ENCODE measurements at regions not wholly inside any gene's neighbourhood (a gene's known extent, or its start where the extent isn't known, plus 50 kb on each side); places are given as distances from the start of the nearest gene placed in this dataset.

- no peak for DNase-seq (ENCODE audit: low read depth in 2 of 2)
Measured at GRCh38 chr6:67391955-67392354, 1243.1 kb upstream of the ADGRB3 start.

DNA sequence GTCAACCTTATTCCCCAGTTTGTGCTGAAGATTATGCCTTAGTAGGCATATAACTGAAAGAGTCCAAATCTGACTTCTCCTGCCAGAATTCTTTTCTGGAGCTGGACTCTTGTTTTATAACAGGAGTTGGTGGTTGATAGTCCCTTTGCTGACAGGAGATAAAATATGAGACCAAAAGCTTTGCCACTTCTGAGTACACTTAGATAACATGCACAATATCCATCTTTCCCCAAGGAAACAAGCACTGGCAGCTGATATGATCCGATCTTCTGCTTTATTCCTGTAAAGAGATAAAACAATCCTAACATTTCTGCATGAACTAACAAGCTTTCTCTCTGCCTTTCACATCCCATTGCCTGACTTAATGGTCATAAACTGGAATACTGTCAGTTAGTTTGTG is 1265.4 kb upstream of the ADGRB3 start:
- no peak for DNase-seq (ENCODE audit: low read depth in 2 of 2)

DNA sequence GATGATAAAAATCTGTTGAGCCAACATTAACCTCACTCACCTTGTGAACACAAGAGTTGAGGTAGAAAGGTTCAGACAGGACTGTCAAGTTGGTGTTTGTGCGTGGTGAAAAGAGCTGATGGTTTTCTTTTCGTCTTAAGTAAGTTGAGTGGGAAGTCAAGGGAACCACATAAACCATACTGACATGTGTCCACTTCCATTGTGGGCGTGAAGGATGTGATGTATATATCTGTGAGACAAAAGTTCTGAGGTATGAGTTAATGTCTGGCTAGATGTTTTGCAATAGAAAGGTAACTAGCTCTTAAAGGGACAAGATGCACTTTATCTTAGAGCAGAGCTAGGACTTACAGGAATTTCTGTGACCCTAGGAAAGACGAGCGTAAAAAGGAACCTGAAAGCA is 1272.1 kb upstream of the ADGRB3 start:
- no peak for DNase-seq (ENCODE audit: low read depth in 2 of 2)

DNA sequence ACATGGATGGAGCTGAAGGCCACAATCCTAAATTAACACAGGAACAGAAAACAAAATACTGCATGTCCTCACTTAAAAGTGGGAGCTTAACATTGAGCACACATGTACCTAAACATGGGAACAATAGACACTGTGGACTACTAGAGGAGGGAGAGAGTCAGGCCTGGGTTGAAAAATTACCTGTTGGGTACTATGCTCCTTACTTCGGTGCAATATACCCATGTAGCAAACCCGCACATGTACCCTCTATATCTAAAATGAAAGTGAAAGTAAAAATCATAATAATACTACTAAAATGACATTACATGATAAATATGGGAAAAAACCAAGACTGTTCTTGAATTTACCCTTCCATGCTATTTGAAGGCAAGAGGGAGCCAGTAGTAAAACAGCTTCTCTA is 1273.8 kb upstream of the ADGRB3 start:
- no peak for DNase-seq (ENCODE audit: low read depth in 2 of 2)

- DNase-seq (ENCODE audit: low read depth in 2 of 2) = no peak
Measured at GRCh38 chr6:67358241-67358640, 1276.8 kb upstream of the ADGRB3 start.

DNA sequence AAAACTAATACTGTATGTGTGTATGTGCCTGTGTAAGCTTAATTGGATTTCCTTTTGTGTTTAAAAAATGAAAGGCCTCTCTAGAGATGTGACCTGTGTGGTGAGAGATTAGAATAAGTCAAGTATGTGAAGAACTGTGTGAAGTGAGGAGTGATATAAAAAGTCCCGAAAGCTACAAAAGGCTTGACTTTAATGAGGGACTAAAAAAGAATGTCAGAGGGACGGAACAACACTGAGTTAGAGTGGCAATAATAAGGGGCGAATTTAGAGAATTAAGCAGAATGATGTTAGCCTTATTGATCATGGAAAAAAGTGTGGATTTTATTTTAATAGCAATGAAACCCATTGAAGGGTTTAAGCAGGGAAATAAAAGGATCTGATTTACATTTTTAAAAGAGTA is 1281.2 kb upstream of the ADGRB3 start:
- DNase-seq (ENCODE audit: low read depth in 2 of 2) = no peak

DNA sequence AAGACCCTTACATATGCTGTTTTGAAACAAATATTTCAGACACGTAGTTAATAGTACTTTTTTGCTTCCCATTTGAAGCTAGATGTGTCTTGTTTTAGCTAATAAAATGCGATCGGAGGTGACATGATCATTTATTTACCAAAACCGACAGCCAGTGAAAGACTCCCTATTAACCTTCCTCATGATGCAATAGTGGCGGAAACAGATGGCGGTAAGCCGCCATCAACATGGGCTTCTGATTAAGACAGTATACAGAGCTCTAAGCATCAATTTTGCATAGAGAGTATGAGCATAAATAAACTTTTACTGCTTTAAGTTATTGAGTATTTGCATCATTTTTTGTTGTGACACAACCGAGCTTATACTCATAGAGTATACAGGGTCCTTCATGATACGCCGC is 1282.4 kb upstream of the ADGRB3 start:
- no peak for DNase-seq (ENCODE audit: low read depth in 2 of 2)

DNA sequence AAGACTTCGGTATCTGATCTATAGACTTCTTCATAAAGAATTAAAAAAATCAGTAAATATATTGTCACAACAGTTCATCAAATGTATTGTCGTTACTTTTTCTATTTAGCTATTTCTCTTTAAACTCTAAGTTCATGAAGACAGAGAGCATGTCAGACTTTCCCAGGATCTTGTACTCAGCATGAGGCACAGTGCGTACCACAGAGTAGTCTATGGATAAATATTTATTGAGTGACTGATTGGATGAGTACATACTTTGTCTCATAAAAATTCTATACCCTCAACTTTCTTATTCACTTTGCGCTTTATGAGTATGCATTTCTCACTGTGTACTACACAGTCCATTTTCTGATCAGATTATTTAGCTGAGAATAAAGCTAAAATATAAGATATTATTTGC is 1284.4 kb upstream of the ADGRB3 start:
- no peak for DNase-seq (ENCODE audit: low read depth in 2 of 2)

GRCh38 chr6:67345946-67346345 is 1289.1 kb upstream of the ADGRB3 start:
- no peak for DNase-seq (ENCODE audit: low read depth in 2 of 2)

GRCh38 chr6:67336014-67336413 is 1299.1 kb upstream of the ADGRB3 start:
- no peak for DNase-seq (ENCODE audit: low read depth in 2 of 2)

DNA sequence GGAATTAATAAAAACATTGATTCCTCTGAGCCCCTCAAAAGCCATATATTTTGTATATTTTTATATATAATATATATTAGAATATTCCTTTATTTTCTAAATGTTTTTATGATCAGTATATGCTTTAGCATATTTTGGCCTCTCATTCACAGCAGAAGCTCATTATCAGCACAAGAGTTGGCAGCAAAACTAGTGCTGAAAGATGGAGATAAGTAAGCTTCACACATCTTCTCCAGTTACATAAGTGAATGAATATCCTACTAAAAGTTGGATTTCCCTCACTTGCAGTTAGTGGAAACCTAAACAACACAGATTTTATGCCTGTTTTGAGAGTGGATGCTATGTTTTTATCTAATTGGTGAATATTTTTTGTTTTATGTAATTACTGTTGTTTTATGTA is 1303.8 kb upstream of the ADGRB3 start:
- no peak for DNase-seq (ENCODE audit: low read depth in 2 of 2)

DNA sequence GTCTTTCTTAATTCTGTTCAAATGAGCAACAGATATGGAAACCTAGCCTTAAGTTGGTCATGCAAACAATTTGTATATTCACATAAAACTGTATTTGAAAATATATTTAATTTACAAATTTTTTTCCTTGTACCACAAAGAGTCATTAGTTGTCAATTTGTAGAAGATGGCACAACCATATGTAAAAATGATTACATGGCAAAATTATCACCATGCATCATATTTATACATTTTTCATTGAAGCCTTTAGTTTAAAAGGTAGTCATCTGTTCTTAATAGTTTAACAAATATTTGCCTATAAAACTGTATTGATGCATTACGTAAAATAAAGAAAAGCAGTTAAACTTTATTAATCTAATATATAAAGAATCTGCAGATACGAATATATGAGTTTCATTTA is 1306.8 kb upstream of the ADGRB3 start:
- DNase-seq (ENCODE audit: low read depth in 2 of 2) = no peak

- no peak for DNase-seq (ENCODE audit: low read depth in 2 of 2)
Measured at GRCh38 chr6:67300430-67301040, 1334.5 kb upstream of the ADGRB3 start.

DNA sequence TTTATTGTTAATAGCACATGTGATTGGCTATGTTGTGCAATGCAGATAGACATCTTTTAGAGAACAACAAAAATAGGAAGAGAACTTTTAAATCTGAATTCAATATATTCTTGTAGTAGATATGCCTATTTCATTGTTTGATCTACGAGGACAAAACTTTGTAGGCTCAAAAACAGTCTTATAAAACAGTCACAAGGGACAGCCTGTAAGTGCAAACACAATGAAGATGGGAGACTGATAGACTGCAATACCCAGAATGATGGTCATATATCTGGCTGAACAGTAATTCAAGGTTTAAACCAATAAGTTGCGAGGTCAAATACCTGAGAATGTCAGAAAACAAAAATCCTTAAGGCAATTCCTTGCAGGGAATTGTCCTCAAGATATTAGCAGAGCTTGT is 1342.9 kb upstream of the ADGRB3 start:
- no peak for DNase-seq (ENCODE audit: low read depth in 2 of 2)

DNA sequence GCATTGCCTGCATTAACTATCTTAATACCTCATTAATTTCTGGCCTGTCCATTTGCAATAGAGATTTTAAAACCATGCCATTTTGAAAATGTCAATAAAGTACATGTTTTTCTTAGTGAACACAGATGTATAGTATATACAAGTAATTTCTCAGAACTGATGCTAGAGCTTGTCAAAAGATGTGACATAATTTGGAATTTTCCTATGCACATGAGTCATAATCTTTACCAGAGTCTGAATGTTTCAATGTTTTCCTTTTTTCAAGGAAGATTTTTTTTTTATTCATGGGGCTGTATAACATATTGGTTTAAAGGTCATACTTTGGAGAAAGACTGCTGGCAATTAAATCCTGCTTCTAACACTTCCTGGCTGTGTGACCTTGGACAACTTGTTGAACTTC is 1347.5 kb upstream of the ADGRB3 start:
- no peak for DNase-seq (ENCODE audit: low read depth in 2 of 2)

GRCh38 chr6:67285770-67286495 is 1349.1 kb upstream of the ADGRB3 start:
- no peak for DNase-seq (ENCODE audit: low read depth in 2 of 2)

DNA sequence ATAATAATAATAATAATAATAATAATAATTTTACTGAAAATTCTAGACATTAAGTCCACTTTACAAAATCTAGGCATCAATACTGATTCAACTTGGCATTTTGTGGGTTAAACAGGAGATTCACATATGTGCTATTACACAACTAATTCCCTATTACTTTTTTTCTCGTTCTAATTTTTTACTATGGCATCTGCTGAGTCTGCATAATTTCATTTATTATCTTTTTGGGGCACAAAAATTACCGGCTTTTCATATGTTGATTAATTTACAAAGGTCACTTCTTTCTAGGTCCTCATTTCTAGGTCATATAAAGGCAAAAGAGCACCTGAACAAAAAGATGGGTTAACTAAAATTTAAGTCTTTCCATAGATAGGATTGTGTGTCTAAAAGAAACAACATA is 1357.8 kb upstream of the ADGRB3 start:
- DNase-seq (ENCODE audit: low read depth in 2 of 2) = no peak

- DNase-seq (ENCODE audit: low read depth in 2 of 2) = no peak
Measured at GRCh38 chr6:67265996-67266921, 1368.8 kb upstream of the ADGRB3 start.

DNA sequence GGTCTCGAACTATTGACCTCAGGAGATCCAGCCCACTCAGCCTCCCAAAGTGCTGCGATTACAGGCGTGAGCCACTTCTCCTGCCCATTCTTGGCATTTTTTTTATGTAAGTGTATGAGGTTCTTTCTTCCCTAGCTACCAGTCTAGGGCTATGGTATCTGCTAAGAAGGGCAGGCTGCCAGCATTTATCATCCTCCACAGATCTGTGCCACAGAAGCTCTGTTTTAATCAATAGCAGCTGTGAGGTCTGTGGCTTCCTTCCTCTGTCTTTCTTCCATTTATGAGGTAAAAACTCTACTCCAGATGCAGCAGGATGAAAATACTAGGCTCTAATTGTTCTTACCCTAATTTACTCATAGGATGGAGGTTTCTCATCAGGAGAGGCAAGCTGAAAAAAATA is 1382.4 kb upstream of the ADGRB3 start:
- peak; percentile 17 to 30 for DNase-seq (ENCODE audit: low read depth in 2 of 2)

GRCh38 chr6:67248077-67248476 is 1387.0 kb upstream of the ADGRB3 start:
- DNase-seq (ENCODE audit: low read depth in 2 of 2) = no peak

GRCh38 chr6:67244037-67244436 is 1391.0 kb upstream of the ADGRB3 start:
- DNase-seq (ENCODE audit: low read depth in 2 of 2) = no peak

DNA sequence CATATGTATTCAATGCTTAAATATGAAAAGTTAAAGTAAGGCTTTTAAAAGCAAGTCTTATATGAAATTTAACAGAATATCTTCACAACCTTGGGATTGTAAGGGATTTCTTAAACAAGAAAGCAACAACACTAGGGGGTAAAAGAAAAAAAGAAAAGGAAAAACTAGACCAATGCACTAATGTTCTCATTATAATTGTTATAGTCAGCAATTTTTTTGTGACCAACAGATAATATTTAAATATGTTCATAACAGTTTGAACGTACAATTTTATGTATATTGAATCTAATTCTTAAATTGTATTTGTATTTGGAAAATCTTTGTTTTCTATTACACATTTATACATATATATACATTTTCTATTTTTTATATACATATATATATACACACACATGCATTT is 1397.8 kb upstream of the ADGRB3 start:
- no peak for DNase-seq (ENCODE audit: low read depth in 2 of 2)

DNA sequence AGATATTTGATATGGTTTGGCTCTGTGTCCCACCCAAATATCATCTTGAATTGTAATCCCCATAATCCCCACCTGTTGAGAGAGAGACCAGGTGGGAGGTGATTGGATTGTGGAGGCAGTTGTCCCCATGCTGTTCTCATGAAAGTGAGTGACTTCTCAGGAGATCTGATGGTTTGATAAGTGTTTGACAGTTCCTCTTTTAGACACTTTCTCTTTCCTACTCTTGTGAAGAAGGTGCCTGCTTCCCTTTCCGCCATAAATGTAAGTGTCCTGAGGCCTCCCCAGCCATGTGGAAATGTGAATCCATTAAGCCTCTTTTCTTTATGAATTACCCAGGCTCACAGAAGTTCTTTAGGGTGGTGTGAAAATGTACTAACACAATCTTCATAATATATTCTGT is 1404.0 kb upstream of the ADGRB3 start:
- no peak for DNase-seq (ENCODE audit: low read depth in 2 of 2)
